ENCODE measurements at regions not wholly inside any gene's neighbourhood (a gene's known extent, or its start where the extent isn't known, plus 50 kb on each side); places are given as distances from the start of the nearest gene placed in this dataset.

DNA sequence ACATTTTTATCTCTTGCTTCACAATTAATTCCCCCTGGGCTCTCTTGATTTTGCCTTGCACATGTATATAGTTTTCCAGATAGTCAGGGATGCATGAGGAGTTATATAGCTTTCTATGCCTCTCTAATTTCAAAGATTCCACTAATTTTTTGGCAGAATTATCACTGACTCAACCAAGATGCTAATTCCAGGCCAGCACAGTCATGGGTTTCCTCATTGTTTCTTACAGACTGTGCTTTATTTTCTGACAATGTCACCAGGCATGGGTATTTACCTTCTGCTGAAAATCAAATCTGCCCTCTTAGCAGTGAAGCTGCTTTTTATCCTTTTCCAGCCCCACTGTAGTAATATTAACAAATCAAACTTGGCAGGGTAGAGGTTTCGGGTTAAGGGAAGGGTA lies 1520.6 kb upstream of the CADM2 start:
- intact Hi-C loops (cut with DNase I; ENCODE audit: low total_unique reads): no loop called here
- no peaks in the 10 kb centered on the region for H3K27me3 ChIP-seq
- no peaks in the 10 kb centered on the region for H3K36me3 ChIP-seq
- no peak overlapping the region for H3K27ac ChIP-seq
- TF ChIP-seq, protein P1, sequence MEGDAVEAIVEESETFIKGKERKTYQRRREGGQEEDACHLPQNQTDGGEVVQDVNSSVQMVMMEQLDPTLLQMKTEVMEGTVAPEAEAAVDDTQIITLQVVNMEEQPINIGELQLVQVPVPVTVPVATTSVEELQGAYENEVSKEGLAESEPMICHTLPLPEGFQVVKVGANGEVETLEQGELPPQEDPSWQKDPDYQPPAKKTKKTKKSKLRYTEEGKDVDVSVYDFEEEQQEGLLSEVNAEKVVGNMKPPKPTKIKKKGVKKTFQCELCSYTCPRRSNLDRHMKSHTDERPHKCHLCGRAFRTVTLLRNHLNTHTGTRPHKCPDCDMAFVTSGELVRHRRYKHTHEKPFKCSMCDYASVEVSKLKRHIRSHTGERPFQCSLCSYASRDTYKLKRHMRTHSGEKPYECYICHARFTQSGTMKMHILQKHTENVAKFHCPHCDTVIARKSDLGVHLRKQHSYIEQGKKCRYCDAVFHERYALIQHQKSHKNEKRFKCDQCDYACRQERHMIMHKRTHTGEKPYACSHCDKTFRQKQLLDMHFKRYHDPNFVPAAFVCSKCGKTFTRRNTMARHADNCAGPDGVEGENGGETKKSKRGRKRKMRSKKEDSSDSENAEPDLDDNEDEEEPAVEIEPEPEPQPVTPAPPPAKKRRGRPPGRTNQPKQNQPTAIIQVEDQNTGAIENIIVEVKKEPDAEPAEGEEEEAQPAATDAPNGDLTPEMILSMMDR (IDR thresholded peaks at IDR 0.05): no peak
- no peak for TF ChIP-seq POLR2A (IDR thresholded peaks at IDR 0.05)
- no peak for TF ChIP-seq POLR2AphosphoS5 (IDR thresholded peaks at IDR 0.05)
- H3K4me1 ChIP-seq: no peaks in the 10 kb centered on the region
- no peak for DNase-seq (ENCODE audit: low spot score in 2 of 2)
- H3K4me3 ChIP-seq: no peak overlapping the region
- no peaks in the 10 kb centered on the region for H3K9me3 ChIP-seq

DNA sequence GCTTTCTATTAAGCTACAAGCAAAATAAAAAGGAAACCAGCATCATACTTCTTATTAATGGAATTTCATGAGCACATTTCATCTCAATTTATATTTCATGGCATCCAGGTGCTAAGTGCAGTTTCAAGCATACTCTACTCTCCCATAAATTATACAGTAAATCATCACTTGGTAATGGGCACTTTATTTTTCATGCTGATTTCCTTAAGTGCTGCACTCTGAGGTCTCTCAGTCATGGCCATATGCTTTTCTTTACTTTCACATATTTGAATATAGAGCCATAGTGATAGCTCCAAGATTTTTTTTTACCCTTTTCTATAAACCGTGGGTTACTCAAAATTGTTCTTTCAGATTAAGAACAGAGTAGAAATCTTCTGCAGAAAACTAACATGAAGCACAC lies 1505.7 kb upstream of the CADM2 start:
- H3K27me3 ChIP-seq: no peaks in the 10 kb centered on the region
- H3K4me3 ChIP-seq: no peak overlapping the region
- TF ChIP-seq POLR2AphosphoS5 (IDR thresholded peaks at IDR 0.05) (no peak), POLR2A (IDR thresholded peaks at IDR 0.05) (no peak)
- TF ChIP-seq, protein P1 (IDR thresholded peaks at IDR 0.05): no peak
- intact Hi-C loops (cut with DNase I; ENCODE audit: low total_unique reads): no loop called here
- no peaks in the 10 kb centered on the region for H3K9me3 ChIP-seq
- no peaks in the 10 kb centered on the region for H3K36me3 ChIP-seq
- H3K4me1 ChIP-seq: no peaks in the 10 kb centered on the region
- DNase-seq (ENCODE audit: low spot score in 2 of 2): no peak
- no peak overlapping the region for H3K27ac ChIP-seq

- Histone ChIP-seq H3K4me1 (no peaks in the 10 kb centered on the region), H3K4me3 (no peak overlapping the region), H3K27me3 (no peaks in the 10 kb centered on the region), H3K27ac (no peak overlapping the region), H3K9me3 (no peaks in the 10 kb centered on the region), H3K36me3 (no peaks in the 10 kb centered on the region)
- TF ChIP-seq, protein P1 (IDR thresholded peaks at IDR 0.05): no peak
- no peak for TF ChIP-seq POLR2AphosphoS5 (IDR thresholded peaks at IDR 0.05)
- TF ChIP-seq POLR2A (IDR thresholded peaks at IDR 0.05): no peak
- no peak for DNase-seq (ENCODE audit: low spot score in 2 of 2)
- intact Hi-C loops (cut with DNase I; ENCODE audit: low total_unique reads): no loop called here
Observed at GRCh38 chr3:83454353-83454752, 1504.4 kb upstream of the CADM2 start.

DNA sequence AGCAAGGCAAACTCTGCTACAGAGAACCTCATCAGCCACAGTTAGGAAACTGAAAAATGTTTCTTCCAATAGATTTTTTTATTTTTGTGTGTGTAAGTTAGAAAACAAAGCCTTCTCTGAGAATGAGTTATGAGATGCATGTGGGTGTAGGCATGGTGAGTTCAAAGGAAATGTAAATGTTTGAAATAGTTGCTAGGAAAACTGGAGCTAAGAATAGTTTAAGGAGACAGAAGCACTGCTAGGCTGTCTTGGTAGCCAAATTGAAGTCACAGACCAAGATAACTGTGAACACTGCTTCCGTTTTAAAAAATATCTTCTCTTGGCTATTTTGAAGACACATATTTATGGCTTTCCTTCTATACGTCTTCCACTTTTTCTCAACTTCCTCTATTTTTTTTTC lies 1501.2 kb upstream of the CADM2 start:
- Histone ChIP-seq H3K4me3 (no peak overlapping the region), H3K27me3 (no peaks in the 10 kb centered on the region), H3K9me3 (no peaks in the 10 kb centered on the region), H3K4me1 (no peaks in the 10 kb centered on the region), H3K27ac (no peak overlapping the region), H3K36me3 (no peaks in the 10 kb centered on the region)
- TF ChIP-seq, protein P1 (IDR thresholded peaks at IDR 0.05): no peak
- no peak for TF ChIP-seq POLR2A (IDR thresholded peaks at IDR 0.05)
- no peak for TF ChIP-seq POLR2AphosphoS5 (IDR thresholded peaks at IDR 0.05)
- DNase-seq (ENCODE audit: low spot score in 2 of 2): no peak
- intact Hi-C loops (cut with DNase I; ENCODE audit: low total_unique reads): no loop called here

DNA sequence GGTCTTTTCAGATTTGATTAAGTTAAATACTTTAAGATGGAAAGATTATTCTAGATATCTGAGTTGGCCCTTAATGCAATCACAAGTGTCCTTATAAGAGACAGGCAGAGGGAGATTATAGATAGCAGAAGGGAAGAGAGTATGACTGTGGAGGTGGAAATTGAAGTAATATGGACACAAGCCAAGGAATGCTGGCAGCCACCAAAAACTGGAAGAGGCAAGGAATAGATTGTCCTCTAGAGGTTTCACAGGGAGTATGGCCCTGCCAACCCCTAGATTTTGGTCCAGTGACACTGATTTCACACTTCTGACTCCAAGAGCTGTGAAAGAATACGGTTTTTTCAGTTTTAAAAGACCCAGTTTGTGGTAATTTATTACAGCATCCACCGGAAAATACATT lies 1498.7 kb upstream of the CADM2 start:
- Histone ChIP-seq H3K4me3 (no peak overlapping the region), H3K27me3 (no peaks in the 10 kb centered on the region), H3K27ac (no peak overlapping the region), H3K36me3 (no peaks in the 10 kb centered on the region), H3K9me3 (no peaks in the 10 kb centered on the region), H3K4me1 (no peaks in the 10 kb centered on the region)
- TF ChIP-seq, protein P1 (IDR thresholded peaks at IDR 0.05): no peak
- DNase-seq (ENCODE audit: low spot score in 2 of 2): no peak
- intact Hi-C loops (cut with DNase I; ENCODE audit: low total_unique reads): no loop called here

Data from breast epithelium (tissue), 4 donors.